SH-SY5Y (cell line): ENCODE measurements at regions not wholly inside any gene's neighbourhood (a gene's known extent, or its start where the extent isn't known, plus 50 kb on each side); places are given as distances from the start of the nearest gene placed in this dataset.

Experiments used
- GATA2 ChIP-seq: IDR thresholded peaks from 2 replicates; pipeline ENCODE4 v1.6.1; 2011; ENCODE audit warnings: mild to moderate bottlenecking, low read depth, low read length
- GATA3 ChIP-seq: IDR thresholded peaks from 2 replicates; pipeline ENCODE4 v1.6.1; 2011; ENCODE audit warnings: low read depth, mild to moderate bottlenecking, low read length, moderate library complexity

- TF ChIP-seq GATA2 = no peak
- no peak for TF ChIP-seq GATA3
These were observed 173.3 kb upstream of the VLDLR start for GRCh38 chr9:2448193-2448738.

- no peak for TF ChIP-seq GATA3
These were observed 168.5 kb upstream of the VLDLR start for GRCh38 chr9:2453106-2453505.

- no peak for TF ChIP-seq GATA2
- no peak for TF ChIP-seq GATA3
These were observed 167.9 kb upstream of the VLDLR start for GRCh38 chr9:2453701-2454100.

GRCh38 chr9:2459756-2460155 lies 161.8 kb upstream of the VLDLR start:
- TF ChIP-seq GATA3 = no peak

GRCh38 chr9:2461892-2462291 lies 159.7 kb upstream of the VLDLR start:
- TF ChIP-seq GATA2 (no peak), GATA3 (no peak)

- TF ChIP-seq GATA2 (no peak), GATA3 (no peak)
These were observed 157.0 kb upstream of the VLDLR start for GRCh38 chr9:2464624-2465023.

- TF ChIP-seq GATA2 (no peak), GATA3 (no peak)
These were observed 156.1 kb upstream of the VLDLR start for GRCh38 chr9:2465516-2465915.

GRCh38 chr9:2465921-2466460 lies 155.6 kb upstream of the VLDLR start:
- no peak for TF ChIP-seq GATA2

- TF ChIP-seq GATA2 = no peak
- TF ChIP-seq GATA3 = no peak
These were observed 154.9 kb upstream of the VLDLR start for GRCh38 chr9:2466703-2467102.

- TF ChIP-seq GATA2 = no peak
- no peak for TF ChIP-seq GATA3
These were observed 151.8 kb upstream of the VLDLR start for GRCh38 chr9:2469681-2470221.

GRCh38 chr9:2473681-2474080 lies 147.9 kb upstream of the VLDLR start:
- no peak for TF ChIP-seq GATA3

GRCh38 chr9:2477755-2478154 lies 143.8 kb upstream of the VLDLR start:
- TF ChIP-seq GATA2 = no peak
- TF ChIP-seq GATA3 = no peak

GRCh38 chr9:2478421-2478820 lies 143.2 kb upstream of the VLDLR start:
- TF ChIP-seq GATA3 (no peak), GATA2 (no peak)

GRCh38 chr9:2479056-2479565 lies 142.5 kb upstream of the VLDLR start:
- TF ChIP-seq GATA2 (no peak), GATA3 (no peak)

- TF ChIP-seq GATA3 = no peak
These were observed 141.2 kb upstream of the VLDLR start for GRCh38 chr9:2480255-2480837.
